IPS-18c (cell line): ENCODE measurements at regions not wholly inside any gene's neighbourhood (a gene's known extent, or its start where the extent isn't known, plus 50 kb on each side); places are given as distances from the start of the nearest gene placed in this dataset.
A peak's percentile ranks its signal among the peaks of the same experiment; 100 is the strongest.
"Not testable (repeated sequence)": the region's sequence is repeated elsewhere in the genome, so short reads cannot be mapped to it uniquely, and the experiment has no call there.

Source experiments
- H3K4me3 ChIP-seq: 2 replicates; pipeline ENCODE4 v1.7.0; 2013; ENCODE audit warnings: low read depth, mild to moderate bottlenecking, low read length, moderate library complexity; ENCODE audit not compliant: insufficient read depth
- H3K9me3 ChIP-seq: one replicate; pipeline ENCODE4 v1.6.1; 2013; ENCODE audit warnings: mild to moderate bottlenecking, low read length, moderate library complexity; ENCODE audit not compliant: control insufficient read depth, insufficient read depth

DNA sequence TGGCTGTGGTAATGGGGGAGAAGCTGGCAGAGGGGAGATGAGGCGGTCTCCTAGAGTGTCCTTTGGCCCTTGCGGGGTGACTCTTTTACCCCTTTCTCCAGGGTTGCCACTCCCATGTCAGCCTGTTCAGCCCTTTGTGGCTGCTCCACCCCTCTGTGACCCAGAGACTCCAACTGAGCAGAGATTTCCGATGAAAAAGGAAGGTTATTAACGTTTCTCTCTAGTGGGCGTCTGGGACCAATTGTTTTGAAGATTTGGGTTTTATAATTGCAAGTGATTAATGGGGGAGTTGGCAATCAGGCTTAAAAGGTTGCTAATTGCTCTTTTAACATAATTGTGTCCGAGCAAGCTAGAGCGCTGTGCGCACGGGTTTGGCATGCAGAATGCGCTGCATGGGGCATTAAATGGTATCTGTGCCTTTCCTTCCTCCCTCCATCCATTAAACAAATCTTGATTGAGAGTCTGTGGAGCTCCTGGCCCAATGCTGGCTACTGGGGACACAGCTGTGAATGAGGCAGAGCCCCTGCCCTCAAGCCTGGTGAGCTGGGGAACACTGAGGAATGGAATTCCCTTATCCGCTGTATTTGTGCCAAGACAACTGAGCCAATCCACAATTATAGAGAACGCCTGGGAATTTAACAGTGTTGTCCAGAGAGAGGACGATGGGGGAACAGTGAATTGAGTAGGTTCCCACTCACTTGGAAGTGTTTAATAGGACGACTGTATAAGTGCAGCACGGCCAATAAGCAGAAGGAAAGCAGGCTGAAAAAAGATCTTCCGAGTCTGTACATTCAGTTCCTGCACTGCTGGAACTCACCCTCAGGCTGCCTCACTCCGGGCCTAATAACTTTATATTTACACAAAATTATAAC is 295.9 kb downstream of the MIAT start:
- no peaks in the 10 kb centered on the region for H3K9me3 ChIP-seq
- peak overlapping the region; percentile 9; the same call in 1 of the 2 replicates for H3K4me3 ChIP-seq

DNA sequence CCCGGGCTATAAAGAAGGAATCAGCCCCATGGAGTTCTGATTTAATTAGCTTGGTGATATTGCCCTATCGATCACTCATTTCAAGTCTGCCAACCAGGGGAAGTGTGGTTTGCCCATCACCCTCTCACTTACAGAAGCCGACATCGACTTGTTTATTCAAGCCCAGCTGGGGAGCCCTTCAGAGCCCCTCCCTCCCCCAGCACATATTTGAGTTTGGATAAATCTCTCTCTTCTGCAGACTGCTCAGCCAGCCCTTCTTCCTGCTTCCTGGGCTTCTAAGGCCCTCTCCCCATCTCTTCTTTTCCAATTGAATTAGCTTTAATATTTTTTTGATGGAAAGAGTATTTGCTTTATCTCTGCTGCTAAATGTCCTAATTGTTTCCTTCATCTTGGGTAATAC is 299.0 kb downstream of the MIAT start:
- Histone ChIP-seq H3K4me3 (no peak overlapping the region), H3K9me3 (no peaks in the 10 kb centered on the region)

GRCh38 chr22:26957176-26957575 is 299.8 kb downstream of the MIAT start:
- no peaks in the 10 kb centered on the region for H3K9me3 ChIP-seq
- H3K4me3 ChIP-seq: no peak overlapping the region

DNA sequence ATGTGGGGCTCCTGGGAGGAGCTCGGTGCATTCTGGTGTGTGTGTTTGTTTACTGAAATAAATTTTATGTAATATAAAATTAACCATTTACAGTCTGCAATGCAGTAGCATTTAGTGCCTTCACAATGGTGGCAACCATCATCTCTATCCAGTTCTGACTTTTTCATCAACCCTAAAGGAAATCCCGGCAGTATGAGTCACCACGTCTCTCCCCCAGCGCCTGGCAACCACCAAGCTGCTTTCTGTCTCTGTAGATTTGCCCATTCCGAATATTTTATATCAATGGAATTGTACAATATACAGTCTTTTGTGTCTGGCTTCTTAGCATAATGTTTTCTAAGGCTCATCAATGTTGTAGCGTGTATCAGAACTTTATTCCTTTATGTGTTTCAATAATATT is 300.5 kb downstream of the MIAT start:
- Histone ChIP-seq H3K9me3 (no peaks in the 10 kb centered on the region), H3K4me3 (no peak overlapping the region)

DNA sequence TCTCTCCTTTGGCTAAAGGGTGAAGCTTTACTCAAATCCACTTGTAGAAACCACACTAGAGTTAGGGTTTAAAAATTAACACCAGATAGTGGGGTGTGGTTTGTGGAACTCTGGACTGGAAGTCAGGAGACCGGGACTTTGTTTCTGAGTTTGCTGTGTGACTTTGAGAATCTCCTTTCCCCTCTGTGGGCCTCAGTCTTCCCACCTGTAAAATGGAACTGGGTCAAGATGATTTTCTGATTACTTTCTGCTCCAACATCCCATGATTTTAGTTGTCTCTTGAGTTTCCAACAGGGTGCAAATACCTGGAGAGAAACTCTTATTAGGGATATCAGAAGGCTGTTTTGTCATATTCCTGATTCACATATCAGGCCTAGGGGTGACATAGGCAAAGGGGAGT is 301.0 kb downstream of the MIAT start:
- H3K4me3 ChIP-seq: no peak overlapping the region
- no peaks in the 10 kb centered on the region for H3K9me3 ChIP-seq

DNA sequence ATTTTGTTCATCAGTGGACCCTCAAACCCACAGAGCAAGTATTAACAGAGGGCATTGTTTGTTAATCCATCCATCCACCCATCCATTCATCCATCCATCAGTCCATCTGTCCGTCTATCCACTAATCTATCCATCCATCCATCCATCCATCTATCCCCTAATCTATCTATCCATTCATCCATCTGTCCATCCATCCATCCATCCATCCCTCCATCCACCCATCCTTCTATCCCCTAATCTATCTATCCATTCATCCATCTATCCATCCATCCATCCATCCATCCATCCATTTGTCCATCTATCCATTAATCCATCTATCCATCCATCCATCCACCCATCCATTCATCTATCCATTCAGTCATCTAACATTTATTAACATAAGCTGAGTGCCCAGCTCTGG is 307.3 kb downstream of the MIAT start:
- H3K9me3 ChIP-seq: no peaks in the 10 kb centered on the region

DNA sequence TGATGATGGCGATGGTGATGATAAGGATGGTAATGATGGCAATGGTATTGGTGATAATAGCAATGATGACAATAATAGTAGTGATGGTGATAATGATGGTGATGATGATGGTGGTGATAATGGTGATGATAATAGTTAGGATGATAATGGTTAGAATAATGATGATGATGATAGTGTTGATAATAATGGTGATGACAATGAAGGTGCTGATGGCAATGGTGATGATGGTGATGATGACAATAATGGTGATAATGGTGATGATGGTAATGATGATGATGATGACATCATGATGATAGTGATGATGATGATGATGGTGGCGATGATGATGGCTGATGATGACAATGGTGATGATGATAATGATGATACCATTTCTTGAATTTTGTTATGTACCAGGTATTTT is 309.9 kb downstream of the MIAT start:
- H3K4me3 ChIP-seq: no peak overlapping the region
- H3K9me3 ChIP-seq: no peaks in the 10 kb centered on the region

More for the DNA sequence above, 307.3 kb downstream of the MIAT start:
- H3K4me3 ChIP-seq: no peak overlapping the region

- no peaks in the 10 kb centered on the region for H3K9me3 ChIP-seq
- no peak overlapping the region for H3K4me3 ChIP-seq
Measured at GRCh38 chr22:26968859-26969523, 311.6 kb downstream of the MIAT start.

DNA sequence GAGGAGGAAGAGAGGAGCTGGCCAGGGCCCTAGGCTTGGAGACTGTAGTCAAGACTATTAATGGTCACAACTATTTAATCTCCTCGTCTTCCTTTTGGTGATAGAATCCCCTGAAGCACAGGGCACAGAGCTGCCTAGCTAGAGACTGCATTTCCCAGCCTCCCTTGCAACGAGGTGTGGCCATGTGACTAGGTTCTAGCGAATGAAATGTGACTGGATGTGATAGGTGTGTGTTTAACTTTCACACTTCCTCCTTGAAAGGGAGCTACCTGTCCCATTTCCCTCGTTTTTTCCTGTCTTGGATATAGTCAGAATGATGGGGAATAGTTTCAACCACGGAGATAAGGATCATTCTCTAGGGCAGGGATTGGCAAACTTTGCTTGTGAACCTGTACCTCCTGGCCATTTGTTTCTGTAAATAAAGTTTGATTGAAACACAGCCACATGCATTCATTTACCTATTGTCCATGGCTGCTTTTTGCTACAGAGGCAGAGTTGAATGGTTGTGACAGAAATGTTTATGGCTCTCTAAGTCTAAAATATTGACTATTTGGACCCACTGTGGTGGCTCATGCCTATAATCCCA is 313.5 kb downstream of the MIAT start:
- H3K4me3 ChIP-seq: no peak overlapping the region
- no peaks in the 10 kb centered on the region for H3K9me3 ChIP-seq

GRCh38 chr22:26972286-26972685 is 314.9 kb downstream of the MIAT start:
- Histone ChIP-seq H3K4me3 (no peak overlapping the region), H3K9me3 (no peaks in the 10 kb centered on the region)

DNA sequence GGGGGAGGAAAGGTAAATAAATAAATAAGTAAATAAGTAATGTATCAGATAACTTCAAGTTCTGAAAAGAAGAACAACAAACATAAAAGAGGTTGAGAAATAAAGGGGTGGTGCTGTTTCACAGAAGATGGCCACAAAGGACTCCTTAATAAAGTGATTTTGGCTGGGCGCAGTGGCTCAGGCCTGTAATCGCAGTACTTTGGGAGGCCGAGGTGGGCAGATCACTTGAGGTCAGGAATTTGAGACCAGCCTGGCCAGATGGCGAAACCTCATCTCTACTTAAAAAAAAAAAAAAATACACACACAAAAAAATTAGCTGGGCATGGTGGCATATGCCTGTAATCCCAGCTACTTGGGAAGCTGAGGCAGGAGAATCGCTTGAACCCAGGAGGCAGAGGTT is 315.5 kb downstream of the MIAT start:
- not testable (repeated sequence) for H3K9me3 ChIP-seq, H3K4me3 ChIP-seq

GRCh38 chr22:26974034-26974433 is 316.6 kb downstream of the MIAT start:
- H3K9me3 ChIP-seq: no peaks in the 10 kb centered on the region
- H3K4me3 ChIP-seq: no peak overlapping the region

- H3K9me3 ChIP-seq: no peaks in the 10 kb centered on the region
- no peak overlapping the region for H3K4me3 ChIP-seq
Measured at GRCh38 chr22:26974914-26975803, 317.8 kb downstream of the MIAT start.

DNA sequence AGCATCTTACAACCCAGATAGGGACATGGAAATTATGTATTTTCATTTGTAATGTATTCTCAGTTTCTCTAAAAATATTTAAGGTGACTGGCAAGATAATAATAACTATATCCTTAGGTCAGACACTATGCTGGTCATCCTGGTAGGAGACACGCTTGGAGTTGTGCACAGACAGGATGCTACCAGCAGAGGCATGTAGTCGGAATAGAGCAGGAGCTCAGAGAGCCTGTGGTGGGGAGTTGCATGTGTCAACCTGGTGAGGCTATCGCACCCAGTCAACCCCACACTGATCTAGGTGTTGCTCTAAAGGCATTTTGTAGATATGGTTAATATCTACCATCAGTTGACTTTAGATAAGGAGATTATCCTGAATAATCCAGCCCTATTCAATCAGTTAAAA is 318.5 kb downstream of the MIAT start:
- Histone ChIP-seq H3K4me3 (no peak overlapping the region), H3K9me3 (no peaks in the 10 kb centered on the region)

- no peaks in the 10 kb centered on the region for H3K9me3 ChIP-seq
- H3K4me3 ChIP-seq: no peak overlapping the region
Measured at GRCh38 chr22:26977741-26978376, 320.5 kb downstream of the MIAT start.

- Histone ChIP-seq H3K4me3 (no peak overlapping the region), H3K9me3 (no peaks in the 10 kb centered on the region)
Measured at GRCh38 chr22:26979294-26979693, 321.9 kb downstream of the MIAT start.

GRCh38 chr22:26981111-26981510 is 323.7 kb downstream of the MIAT start:
- no peaks in the 10 kb centered on the region for H3K9me3 ChIP-seq

More at GRCh38 chr22:26981111-26981510, 323.7 kb downstream of the MIAT start:
- H3K4me3 ChIP-seq: no peak overlapping the region
